ENCODE measurements at regions not wholly inside any gene's neighbourhood (a gene's known extent, or its start where the extent isn't known, plus 50 kb on each side); places are given as distances from the start of the nearest gene placed in this dataset.

DNA sequence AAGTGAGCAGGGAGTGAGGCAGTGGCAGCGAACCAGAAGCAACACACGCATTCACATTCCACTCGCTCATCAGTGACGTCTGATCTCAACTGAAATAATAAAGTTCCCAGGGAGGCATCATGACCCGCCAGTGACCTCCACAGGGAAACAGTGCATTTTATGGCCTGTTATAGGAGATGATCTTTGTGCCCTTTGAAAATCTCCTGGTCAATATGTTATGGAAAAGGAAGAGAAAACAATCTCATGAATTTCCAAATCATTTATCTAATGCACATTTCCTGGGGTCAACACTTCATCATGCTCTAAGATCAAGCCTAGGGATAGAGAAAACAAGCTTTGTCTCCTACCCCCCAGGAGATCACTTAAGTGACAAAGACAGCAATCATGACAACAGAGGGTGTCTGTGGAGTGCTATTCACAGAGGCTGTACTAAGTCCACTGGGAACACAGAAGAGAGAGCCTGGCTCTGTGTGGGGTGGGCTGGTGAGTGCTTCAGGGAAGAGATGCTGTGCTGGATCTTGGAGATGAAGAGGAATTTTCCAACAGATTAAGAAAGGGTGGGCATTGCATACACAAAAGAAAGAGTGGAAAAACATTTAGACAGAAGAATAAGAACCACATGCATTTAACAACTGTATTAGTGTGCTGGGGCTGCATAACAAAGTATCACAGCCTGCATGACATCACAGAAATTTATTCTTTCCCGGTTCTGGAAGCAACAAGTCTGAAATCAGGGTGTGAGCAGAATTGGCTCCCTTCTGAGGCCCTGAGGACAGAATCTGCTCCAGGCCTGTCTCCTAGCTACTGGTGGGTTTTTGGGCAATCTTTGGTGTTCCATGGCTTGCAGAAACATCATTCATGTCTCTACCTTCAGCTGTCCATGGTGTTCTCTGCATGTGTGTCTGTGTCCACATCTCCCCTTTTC lies 613.9 kb upstream of the IGFBP3 start:
- no peak for DNase-seq (ENCODE audit: low spot score)
- TF ChIP-seq, protein P1, sequence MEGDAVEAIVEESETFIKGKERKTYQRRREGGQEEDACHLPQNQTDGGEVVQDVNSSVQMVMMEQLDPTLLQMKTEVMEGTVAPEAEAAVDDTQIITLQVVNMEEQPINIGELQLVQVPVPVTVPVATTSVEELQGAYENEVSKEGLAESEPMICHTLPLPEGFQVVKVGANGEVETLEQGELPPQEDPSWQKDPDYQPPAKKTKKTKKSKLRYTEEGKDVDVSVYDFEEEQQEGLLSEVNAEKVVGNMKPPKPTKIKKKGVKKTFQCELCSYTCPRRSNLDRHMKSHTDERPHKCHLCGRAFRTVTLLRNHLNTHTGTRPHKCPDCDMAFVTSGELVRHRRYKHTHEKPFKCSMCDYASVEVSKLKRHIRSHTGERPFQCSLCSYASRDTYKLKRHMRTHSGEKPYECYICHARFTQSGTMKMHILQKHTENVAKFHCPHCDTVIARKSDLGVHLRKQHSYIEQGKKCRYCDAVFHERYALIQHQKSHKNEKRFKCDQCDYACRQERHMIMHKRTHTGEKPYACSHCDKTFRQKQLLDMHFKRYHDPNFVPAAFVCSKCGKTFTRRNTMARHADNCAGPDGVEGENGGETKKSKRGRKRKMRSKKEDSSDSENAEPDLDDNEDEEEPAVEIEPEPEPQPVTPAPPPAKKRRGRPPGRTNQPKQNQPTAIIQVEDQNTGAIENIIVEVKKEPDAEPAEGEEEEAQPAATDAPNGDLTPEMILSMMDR (IDR thresholded peaks at IDR 0.05; ENCODE audit: extremely low read depth, missing control alignments) = no peak

DNA sequence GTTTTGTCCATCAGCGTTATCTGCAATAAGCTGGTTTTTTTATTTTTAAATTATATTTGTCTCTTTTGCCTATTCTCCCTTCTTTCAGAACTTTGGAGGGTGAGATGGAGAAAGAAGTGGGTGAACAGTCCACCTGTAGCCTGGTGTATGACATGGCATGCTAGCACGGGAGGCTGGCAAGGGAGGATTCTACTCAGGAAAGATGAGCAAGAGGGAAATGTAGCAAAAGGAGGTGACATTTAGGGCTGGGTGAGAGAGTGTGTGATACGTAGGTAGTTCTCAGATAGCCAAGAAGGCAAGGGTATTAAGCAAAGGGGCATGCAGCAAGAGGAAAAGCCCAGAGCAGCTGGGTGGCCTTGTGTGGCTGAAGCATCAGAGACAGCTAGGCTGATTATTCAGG lies 612.9 kb upstream of the IGFBP3 start:
- TF ChIP-seq, protein P1 (IDR thresholded peaks at IDR 0.05; ENCODE audit: extremely low read depth, missing control alignments) = no peak
- DNase-seq (ENCODE audit: low spot score) = no peak

DNA sequence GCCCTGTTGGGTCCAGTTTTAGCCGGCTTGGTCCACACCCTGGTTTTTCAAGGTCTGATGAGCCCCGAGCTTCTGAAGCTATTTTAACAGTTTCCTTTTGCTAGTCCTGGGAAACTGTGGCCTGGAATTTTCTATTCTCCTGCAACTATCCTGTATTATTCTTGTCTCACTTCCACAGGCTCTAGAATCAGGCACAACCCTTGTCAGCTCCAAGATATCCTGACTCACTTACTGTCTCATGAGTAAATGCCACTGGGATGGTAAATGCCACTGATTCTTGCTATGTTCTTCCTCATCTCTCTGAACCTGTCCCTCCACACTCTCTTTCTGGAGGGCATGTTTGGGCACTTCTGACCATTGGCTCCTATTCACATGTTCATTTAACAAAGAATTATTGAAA lies 611.5 kb upstream of the IGFBP3 start:
- no peak for DNase-seq (ENCODE audit: low spot score)

DNA sequence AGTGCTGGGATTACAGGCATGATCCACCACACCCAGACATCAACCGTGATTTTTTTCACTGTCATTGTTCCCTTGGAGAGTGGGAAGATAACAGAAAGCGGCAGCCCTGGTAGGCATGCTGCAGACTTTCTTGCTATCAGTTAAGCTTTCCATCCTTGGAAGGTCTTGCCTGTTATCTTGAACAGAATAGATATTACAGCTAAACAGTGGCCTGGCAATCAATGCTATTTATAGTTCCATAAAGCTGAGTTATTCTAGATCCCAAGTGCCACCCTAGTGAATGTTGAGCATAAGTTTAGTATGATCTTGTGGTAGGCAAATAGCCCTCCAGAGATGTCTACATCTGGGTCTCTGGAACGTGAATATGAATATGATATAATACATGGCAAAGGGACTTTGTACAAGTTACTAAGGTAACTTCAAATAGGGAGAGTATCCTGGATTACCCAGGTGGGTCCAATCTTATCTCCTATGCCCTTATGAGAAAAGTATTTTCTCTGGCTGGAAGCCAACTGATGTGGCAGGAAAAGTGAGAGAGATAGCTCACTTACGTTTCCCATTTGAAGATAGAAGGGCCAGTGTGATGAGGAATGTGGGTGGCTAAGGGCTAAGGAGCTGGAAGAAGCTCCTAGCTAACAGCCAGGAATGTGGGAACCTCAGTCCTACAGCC lies 609.1 kb upstream of the IGFBP3 start:
- TF ChIP-seq, protein P1 (IDR thresholded peaks at IDR 0.05; ENCODE audit: extremely low read depth, missing control alignments) = no peak
- no peak for DNase-seq (ENCODE audit: low spot score)

More for the DNA sequence above, 611.5 kb upstream of the IGFBP3 start:
- TF ChIP-seq, protein P1 (IDR thresholded peaks at IDR 0.05; ENCODE audit: extremely low read depth, missing control alignments) = no peak

DNA sequence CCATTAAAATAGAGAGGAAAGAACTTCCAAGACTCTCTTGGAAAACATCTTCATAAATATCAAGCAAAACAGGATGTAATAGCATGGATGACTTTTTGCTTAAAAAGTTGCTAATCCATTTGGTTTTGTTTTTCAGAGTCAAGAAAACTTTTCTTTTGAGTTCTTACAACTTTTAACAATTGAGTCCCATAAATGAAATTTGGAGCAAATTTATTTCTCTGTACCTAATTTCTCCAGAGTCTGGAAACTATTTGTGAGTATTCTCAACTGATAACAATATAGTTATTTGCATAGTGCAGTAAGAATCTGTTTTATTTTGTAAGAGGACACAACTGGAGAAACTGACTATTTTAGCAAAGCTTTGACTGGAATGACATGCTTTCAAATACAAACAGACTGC lies 606.3 kb upstream of the IGFBP3 start:
- TF ChIP-seq, protein P1 (IDR thresholded peaks at IDR 0.05; ENCODE audit: extremely low read depth, missing control alignments) = no peak
- DNase-seq (ENCODE audit: low spot score) = no peak

DNA sequence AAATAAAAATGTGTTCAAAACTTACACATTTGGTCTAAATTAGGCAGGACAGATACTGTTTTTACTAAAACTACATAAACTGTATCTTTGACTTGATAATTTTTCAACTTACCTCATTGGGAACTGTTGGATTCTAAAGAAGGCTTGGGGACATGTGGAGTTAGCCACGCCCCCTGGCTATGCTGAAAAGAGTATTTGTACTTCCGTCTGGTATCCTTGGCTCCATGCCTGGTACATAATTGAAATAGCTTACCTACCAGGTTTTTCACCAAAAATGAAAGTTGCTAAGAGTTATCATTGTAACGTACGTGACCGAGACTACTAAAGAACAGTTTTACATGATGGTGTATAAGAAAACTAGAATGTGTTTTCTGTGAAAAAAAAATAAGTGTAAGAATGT lies 604.8 kb upstream of the IGFBP3 start:
- no peak for DNase-seq (ENCODE audit: low spot score)

More for the DNA sequence above, 604.8 kb upstream of the IGFBP3 start:
- TF ChIP-seq, protein P1 (IDR thresholded peaks at IDR 0.05; ENCODE audit: extremely low read depth, missing control alignments) = no peak
